HG02938 (cell line): ENCODE measurements at regions not wholly inside any gene's neighbourhood (a gene's known extent, or its start where the extent isn't known, plus 50 kb on each side); places are given as distances from the start of the nearest gene placed in this dataset.

ENCODE experiments used
- ATAC-seq: cut with Tn5 transposase; IDR thresholded peaks from one replicate; pipeline ENCODE4 v1.9.1; 2021; ENCODE audit warnings: mild to moderate bottlenecking, moderate library complexity; ENCODE audit not compliant: unreplicated experiment

- no peak for ATAC-seq
Observed at GRCh38 chr12:124418156-124418555, 123.3 kb downstream of the RFLNA start.

GRCh38 chr12:124416516-124417395 is 121.9 kb downstream of the RFLNA start:
- ATAC-seq, result no peak

GRCh38 chr12:124415064-124415463 is 120.2 kb downstream of the RFLNA start:
- no peak for ATAC-seq

- ATAC-seq, result no peak
Observed at GRCh38 chr12:124413915-124414314, 119.0 kb downstream of the RFLNA start.

GRCh38 chr12:124413401-124413800 is 118.5 kb downstream of the RFLNA start:
- ATAC-seq, result no peak

- ATAC-seq, result no peak
Observed at GRCh38 chr12:124412646-124413015, 117.7 kb downstream of the RFLNA start.

- ATAC-seq, result no peak
Observed at GRCh38 chr12:124411953-124412645, 117.2 kb downstream of the RFLNA start.

- ATAC-seq, result no peak
Observed at GRCh38 chr12:124411281-124411878, 116.5 kb downstream of the RFLNA start.

- no peak for ATAC-seq
Observed at GRCh38 chr12:124410354-124411175, 115.7 kb downstream of the RFLNA start.

- ATAC-seq, result no peak
Observed at GRCh38 chr12:124408822-124409517, 114.1 kb downstream of the RFLNA start.

- no peak for ATAC-seq
Observed at GRCh38 chr12:124407074-124407473, 112.2 kb downstream of the RFLNA start.

GRCh38 chr12:124406043-124406442 is 111.2 kb downstream of the RFLNA start:
- ATAC-seq, result no peak

GRCh38 chr12:124405592-124405991 is 110.7 kb downstream of the RFLNA start:
- no peak for ATAC-seq

GRCh38 chr12:124405151-124405550 is 110.3 kb downstream of the RFLNA start:
- no peak for ATAC-seq

GRCh38 chr12:124404162-124404784 is 109.4 kb downstream of the RFLNA start:
- ATAC-seq, result no peak

GRCh38 chr12:124403273-124403672 is 108.4 kb downstream of the RFLNA start:
- ATAC-seq, result no peak

GRCh38 chr12:124402248-124403066 is 107.6 kb downstream of the RFLNA start:
- ATAC-seq, result no peak

GRCh38 chr12:124401704-124402221 is 106.9 kb downstream of the RFLNA start:
- no peak for ATAC-seq

GRCh38 chr12:124400124-124400523 is 105.2 kb downstream of the RFLNA start:
- ATAC-seq, result no peak
